Prostate gland (tissue), 2 donors: ENCODE measurements at regions not wholly inside any gene's neighbourhood (a gene's known extent, or its start where the extent isn't known, plus 50 kb on each side); places are given as distances from the start of the nearest gene placed in this dataset.

Experiments used
- DNase-seq: peaks from one replicate; pipeline ENCODE4 v3.0.0-alpha.2; 2019; ENCODE audit warnings: low spot score
- H3K27ac ChIP-seq, 2 donors: fragments of 200-600 bp; sonication (generic); 2 replicates each; pipeline ENCODE4 v1.5.1; 2017 to 2019
- H3K27me3 ChIP-seq: fragments of 200-600 bp; sonication (generic); replicated peaks from 2 replicates; pipeline ENCODE4 v1.5.1; 2019; ENCODE audit not compliant: insufficient read depth
- H3K36me3 ChIP-seq, 2 donors: fragments of 200-600 bp; sonication (generic); 1 replicate in 1 of 2; 2 replicates in 1 of 2; pipeline versions ENCODE4 v1.5.1 to v1.8.1; 2017 to 2019
- H3K4me1 ChIP-seq: fragments of 200-600 bp; sonication (generic); replicated peaks from 2 replicates; pipeline ENCODE4 v1.5.1; 2019
- H3K4me3 ChIP-seq, 2 donors: fragments of 200-600 bp; sonication (generic); 2 replicates each; pipeline ENCODE4 v1.5.1; 2017 to 2019
- H3K9me3 ChIP-seq: fragments of 200-600 bp; sonication (generic); 2 replicates; pipeline ENCODE4 v1.5.1; 2017
- CTCF ChIP-seq, 4 experiments: fragments of 200-600 bp in 2 of 4; fragments of 450-650 bp in 2 of 4; sonication (generic) in 2 of 4; IDR thresholded peaks; 1 replicate in 3 of 4; 2 replicates in 1 of 4; pipeline ENCODE4 v1.5.1; 2016 to 2019; ENCODE audit warnings: antibody characterized with exemption in 4 of 4, mild to moderate bottlenecking in 2 of 4, moderate library complexity in 2 of 4
- POLR2A ChIP-seq: fragments of 450-650 bp; IDR thresholded peaks from one replicate; pipeline ENCODE4 v1.6.1; 2016; ENCODE audit warnings: antibody characterized with exemption, mild to moderate bottlenecking
- POLR2AphosphoS5 ChIP-seq: sonication (generic); formaldehyde crosslinking; IDR thresholded peaks from one replicate; pipeline ENCODE4 v1.6.1; 2017; ENCODE audit warnings: antibody characterized with exemption
- WGBS: methylation state at CpG from one replicate; pipeline ENCODE4 v1.1.5; 2018; 5-methylcytosine and 5-hydroxymethylcytosine counted together
- intact Hi-C: fragments of 100-400 bp; cut with DNase I; formaldehyde crosslinking; loops from one replicate; pipeline ENCODE4 v1.14.2; 2022

- Histone ChIP-seq H3K4me1 (no peaks in the 10 kb centered on the region), H3K4me3 (no peak overlapping the region), H3K27me3 (no peaks in the 10 kb centered on the region), H3K27ac (no peak overlapping the region), H3K9me3 (no peaks in the 10 kb centered on the region), H3K36me3 (no peaks in the 10 kb centered on the region)
- TF ChIP-seq CTCF (IDR thresholded peaks at IDR 0.05): no peak
- no peak for TF ChIP-seq POLR2AphosphoS5
- DNase-seq: no peak
- intact Hi-C loops: no loop called here
- 86% methylated on average over 9 of the region's 9 CpGs for WGBS
Observed at GRCh38 chr5:130479045-130479804, 575.0 kb downstream of the CHSY3 start.

- Histone ChIP-seq H3K9me3 (no peaks in the 10 kb centered on the region), H3K27me3 (no peaks in the 10 kb centered on the region), H3K4me3 (no peak overlapping the region), H3K36me3 (no peaks in the 10 kb centered on the region), H3K4me1 (no peaks in the 10 kb centered on the region), H3K27ac (no peak overlapping the region)
- TF ChIP-seq POLR2AphosphoS5 (no peak), CTCF (IDR thresholded peaks at IDR 0.05) (no peak), POLR2A (no peak)
- intact Hi-C loops: no loop called here
- no peak for DNase-seq
- 87% methylated on average over 6 of the region's 6 CpGs for WGBS
Observed at GRCh38 chr5:130476325-130476724, 572.1 kb downstream of the CHSY3 start.

- no peaks in the 10 kb centered on the region for H3K36me3 ChIP-seq
- H3K4me3 ChIP-seq: no peak overlapping the region
- DNase-seq: no peak
- TF ChIP-seq CTCF (IDR thresholded peaks at IDR 0.05) (no peak), POLR2A (no peak), POLR2AphosphoS5 (no peak)
- 54% methylated on average over 1 of the region's 1 CpG for WGBS
- H3K4me1 ChIP-seq: no peaks in the 10 kb centered on the region
- H3K9me3 ChIP-seq: no peaks in the 10 kb centered on the region
- H3K27ac ChIP-seq: no peak overlapping the region
- H3K27me3 ChIP-seq: no peaks in the 10 kb centered on the region
- intact Hi-C loops: no loop called here
Observed at GRCh38 chr5:130462516-130462915, 558.3 kb downstream of the CHSY3 start.

- Histone ChIP-seq H3K36me3 (no peaks in the 10 kb centered on the region), H3K4me1 (no peaks in the 10 kb centered on the region), H3K27me3 (no peaks in the 10 kb centered on the region), H3K27ac (no peak overlapping the region), H3K4me3 (no peak overlapping the region), H3K9me3 (no peaks in the 10 kb centered on the region)
- intact Hi-C loops: no loop called here
- WGBS: 74% methylated on average over 2 of the region's 2 CpGs
- TF ChIP-seq CTCF (IDR thresholded peaks at IDR 0.05): no peak
- no peak for TF ChIP-seq POLR2AphosphoS5
- no peak for TF ChIP-seq POLR2A
- DNase-seq: no peak
Observed at GRCh38 chr5:130455175-130455574, 550.9 kb downstream of the CHSY3 start.

- no peak overlapping the region for H3K27ac ChIP-seq
- DNase-seq: no peak
- 91% methylated on average over 1 of the region's 1 CpG for WGBS
- no peak overlapping the region for H3K4me3 ChIP-seq
- no peak for TF ChIP-seq CTCF (IDR thresholded peaks at IDR 0.05)
- TF ChIP-seq POLR2A: no peak
- TF ChIP-seq POLR2AphosphoS5: no peak
- no peaks in the 10 kb centered on the region for H3K4me1 ChIP-seq
- intact Hi-C loops: no loop called here
- H3K36me3 ChIP-seq: no peaks in the 10 kb centered on the region
- no peaks in the 10 kb centered on the region for H3K9me3 ChIP-seq
- no peaks in the 10 kb centered on the region for H3K27me3 ChIP-seq
Observed at GRCh38 chr5:130452744-130453143, 548.5 kb downstream of the CHSY3 start.
